T-helper 2 cell treated with Interferon-gamma antibody and Interleukin-4, amounts not matched to agents 5 μg/mL and 100 μg/mL, for 36 hours (primary cell): ENCODE measurements at regions not wholly inside any gene's neighbourhood (a gene's known extent, or its start where the extent isn't known, plus 50 kb on each side); places are given as distances from the start of the nearest gene placed in this dataset.

ENCODE experiments used
- DNase-seq: peaks from one replicate; pipeline ENCODE4 v3.0.0; 2021; ENCODE audit warnings: low spot score
- H3K27ac Mint-ChIP-seq: one replicate; pipeline ENCODE4 v1.8.0; 2021; ENCODE audit warnings: mild to moderate bottlenecking, mixed read lengths
- H3K27me3 Mint-ChIP-seq: one replicate; pipeline ENCODE4 v1.8.0; 2021; ENCODE audit warnings: low read depth, mixed read lengths
- H3K36me3 Mint-ChIP-seq: one replicate; pipeline ENCODE4 v1.8.0; 2021; ENCODE audit warnings: low read depth, mixed read lengths
- H3K4me1 Mint-ChIP-seq: one replicate; pipeline ENCODE4 v1.8.0; 2021; ENCODE audit warnings: low read depth, mixed read lengths
- H3K4me3 Mint-ChIP-seq: one replicate; pipeline ENCODE4 v1.8.0; 2022; ENCODE audit warnings: mild to moderate bottlenecking, moderate library complexity, mixed read lengths
- H3K9me3 Mint-ChIP-seq: one replicate; pipeline ENCODE4 v1.8.0; 2021; ENCODE audit warnings: mixed read lengths

DNA sequence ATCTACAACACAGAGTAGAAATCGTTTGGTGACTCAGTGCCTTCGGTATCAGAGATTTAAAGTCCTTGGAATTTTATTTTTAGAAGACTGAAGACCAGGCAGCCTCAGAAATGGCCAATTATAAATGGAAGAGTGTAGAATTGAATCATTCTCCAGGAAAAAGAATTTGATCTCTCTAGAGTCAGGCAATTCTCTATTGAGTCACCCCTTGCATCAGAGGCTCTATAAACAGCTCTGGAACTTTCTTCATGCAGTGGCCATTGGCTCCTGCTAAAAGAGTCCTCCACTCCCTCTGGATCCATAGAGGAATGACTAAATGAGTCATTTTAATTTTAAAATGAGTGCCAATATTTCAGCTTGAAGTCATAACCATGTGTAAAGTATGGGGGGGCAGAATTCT, 816.2 kb downstream of the TDRD15 start:
- H3K9me3 Mint-ChIP-seq = peaks cover 32% of the 10 kb centered on the region
- no peaks in the 10 kb centered on the region for H3K27me3 Mint-ChIP-seq

GRCh38 chr2:21944536-21944935, 820.8 kb downstream of the TDRD15 start:
- Mint-ChIP-seq H3K27ac (no peak overlapping the region), H3K4me3 (no peak overlapping the region), H3K36me3 (no peaks in the 10 kb centered on the region), H3K27me3 (no peaks in the 10 kb centered on the region), H3K4me1 (no peaks in the 10 kb centered on the region), H3K9me3 (peaks cover 40% of the 10 kb centered on the region)
- DNase-seq = no peak

More for the DNA sequence above, 816.2 kb downstream of the TDRD15 start:
- Mint-ChIP-seq H3K4me1 (no peaks in the 10 kb centered on the region), H3K4me3 (no peak overlapping the region), H3K27ac (no peak overlapping the region), H3K36me3 (no peaks in the 10 kb centered on the region)
- DNase-seq = no peak

- no peak for DNase-seq
- H3K4me3 Mint-ChIP-seq = no peak overlapping the region
- peaks cover 31% of the 10 kb centered on the region for H3K9me3 Mint-ChIP-seq
- H3K4me1 Mint-ChIP-seq = no peaks in the 10 kb centered on the region
- no peaks in the 10 kb centered on the region for H3K36me3 Mint-ChIP-seq
- H3K27me3 Mint-ChIP-seq = no peaks in the 10 kb centered on the region
- H3K27ac Mint-ChIP-seq = no peak overlapping the region
Observed at GRCh38 chr2:21945658-21946057, 821.9 kb downstream of the TDRD15 start.

GRCh38 chr2:21947046-21947445, 823.3 kb downstream of the TDRD15 start:
- H3K4me1 Mint-ChIP-seq = no peaks in the 10 kb centered on the region
- peaks cover 26% of the 10 kb centered on the region for H3K9me3 Mint-ChIP-seq
- DNase-seq = no peak
- H3K4me3 Mint-ChIP-seq = no peak overlapping the region
- no peaks in the 10 kb centered on the region for H3K27me3 Mint-ChIP-seq
- H3K36me3 Mint-ChIP-seq = no peaks in the 10 kb centered on the region
- H3K27ac Mint-ChIP-seq = no peak overlapping the region

DNA sequence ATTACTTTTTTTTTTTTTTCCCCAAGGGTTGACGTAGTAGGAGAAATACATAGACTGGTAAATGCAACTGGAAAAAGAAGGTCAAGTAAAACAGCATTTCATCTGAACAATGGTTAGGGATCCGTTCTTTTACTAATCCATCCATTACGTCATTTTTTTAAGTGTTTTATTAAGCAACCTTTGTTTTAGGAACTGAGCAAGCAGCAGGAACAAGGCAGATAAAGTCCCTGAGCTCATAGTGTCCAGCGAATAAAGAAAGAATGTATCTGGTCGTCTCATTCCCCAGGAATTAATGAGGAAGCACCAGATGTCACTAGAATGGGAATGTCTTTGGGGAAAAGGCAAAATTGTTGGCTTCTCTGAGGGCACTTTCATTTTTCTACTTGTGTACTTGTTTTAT, 842.4 kb downstream of the TDRD15 start:
- no peaks in the 10 kb centered on the region for H3K4me1 Mint-ChIP-seq
- H3K9me3 Mint-ChIP-seq = peaks cover 18% of the 10 kb centered on the region
- H3K36me3 Mint-ChIP-seq = no peaks in the 10 kb centered on the region
- no peak overlapping the region for H3K4me3 Mint-ChIP-seq
- H3K27ac Mint-ChIP-seq = no peak overlapping the region
- no peaks in the 10 kb centered on the region for H3K27me3 Mint-ChIP-seq
- no peak for DNase-seq

GRCh38 chr2:21970971-21971370, 847.2 kb downstream of the TDRD15 start:
- Mint-ChIP-seq H3K9me3 (peaks cover 24% of the 10 kb centered on the region), H3K36me3 (no peaks in the 10 kb centered on the region), H3K27ac (no peak overlapping the region), H3K4me3 (no peak overlapping the region), H3K27me3 (no peaks in the 10 kb centered on the region), H3K4me1 (no peaks in the 10 kb centered on the region)
- DNase-seq = no peak

DNA sequence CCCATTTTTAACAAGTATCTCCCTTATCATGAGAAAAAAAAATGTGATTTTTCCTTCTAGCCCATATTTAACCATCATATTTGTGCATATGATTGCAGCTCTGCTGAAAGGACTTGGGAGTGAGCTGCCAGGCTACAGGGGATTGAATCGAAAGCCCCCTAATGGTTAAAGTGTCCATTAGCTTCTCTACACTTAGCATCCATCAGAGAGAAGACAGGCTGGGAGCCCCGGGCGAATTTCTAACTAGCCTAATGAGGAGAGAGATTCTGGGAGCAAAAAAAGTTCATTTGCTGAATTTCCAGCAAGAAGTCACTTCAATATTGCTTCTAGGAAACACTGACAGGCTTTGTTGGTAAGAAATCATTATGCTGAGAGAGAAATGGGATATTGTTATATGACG, 848.8 kb downstream of the TDRD15 start:
- no peak overlapping the region for H3K27ac Mint-ChIP-seq
- no peaks in the 10 kb centered on the region for H3K27me3 Mint-ChIP-seq
- H3K36me3 Mint-ChIP-seq = no peaks in the 10 kb centered on the region
- H3K4me1 Mint-ChIP-seq = no peaks in the 10 kb centered on the region
- no peak overlapping the region for H3K4me3 Mint-ChIP-seq
- H3K9me3 Mint-ChIP-seq = peaks cover 29% of the 10 kb centered on the region
- DNase-seq = no peak

GRCh38 chr2:21981127-21981526, 857.4 kb downstream of the TDRD15 start:
- no peaks in the 10 kb centered on the region for H3K36me3 Mint-ChIP-seq

GRCh38 chr2:21993002-21993401, 869.2 kb downstream of the TDRD15 start:
- H3K27ac Mint-ChIP-seq = no peak overlapping the region
- H3K4me1 Mint-ChIP-seq = no peaks in the 10 kb centered on the region
- H3K4me3 Mint-ChIP-seq = no peak overlapping the region
- H3K27me3 Mint-ChIP-seq = no peaks in the 10 kb centered on the region
- H3K36me3 Mint-ChIP-seq = no peaks in the 10 kb centered on the region
- peaks cover 41% of the 10 kb centered on the region for H3K9me3 Mint-ChIP-seq
- no peak for DNase-seq

More at GRCh38 chr2:21981127-21981526, 857.4 kb downstream of the TDRD15 start:
- no peaks in the 10 kb centered on the region for H3K27me3 Mint-ChIP-seq
- no peak for DNase-seq
- H3K4me3 Mint-ChIP-seq = no peak overlapping the region
- H3K9me3 Mint-ChIP-seq = peaks cover 48% of the 10 kb centered on the region
- H3K27ac Mint-ChIP-seq = no peak overlapping the region
- H3K4me1 Mint-ChIP-seq = no peaks in the 10 kb centered on the region

DNA sequence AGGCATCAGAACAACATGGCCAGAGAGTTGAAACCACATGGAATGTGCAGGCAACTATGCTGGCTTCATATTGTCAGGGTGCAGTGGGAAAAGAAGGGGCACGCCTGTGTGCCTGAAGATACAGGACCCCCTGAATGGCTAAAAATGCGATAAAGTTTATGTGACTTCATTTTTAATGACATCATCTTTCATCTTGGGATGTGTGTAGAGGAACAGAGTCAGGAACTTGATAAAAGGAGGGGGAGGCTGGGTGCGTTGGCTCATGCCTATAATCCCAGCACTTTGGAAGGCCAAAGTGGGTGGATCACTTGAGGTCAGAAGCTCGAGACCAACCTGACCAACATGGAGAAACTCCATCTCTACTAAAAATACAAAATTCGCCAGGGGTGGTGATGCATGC, 872.6 kb downstream of the TDRD15 start:
- Mint-ChIP-seq H3K27me3 (no peaks in the 10 kb centered on the region), H3K36me3 (no peaks in the 10 kb centered on the region), H3K4me1 (no peaks in the 10 kb centered on the region), H3K4me3 (no peak overlapping the region), H3K27ac (no peak overlapping the region), H3K9me3 (peaks cover 30% of the 10 kb centered on the region)
- no peak for DNase-seq

DNA sequence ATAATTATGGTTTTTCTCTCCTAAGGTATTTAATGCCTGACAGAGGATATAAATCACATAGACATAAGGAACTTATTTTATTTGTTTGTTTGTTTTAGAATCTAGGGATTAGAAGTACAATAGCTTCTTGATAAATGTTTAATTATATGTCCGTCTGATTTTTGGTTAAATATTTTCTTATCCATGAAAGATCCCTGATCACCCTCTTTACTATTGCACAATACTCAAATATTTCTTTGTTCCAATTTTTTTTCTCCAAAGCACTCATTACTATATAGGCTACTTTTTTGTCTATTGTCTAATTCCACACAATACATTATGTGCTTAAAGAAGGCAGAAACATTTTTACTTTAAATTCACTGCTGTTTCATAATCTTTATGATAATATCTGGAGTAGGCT, 875.8 kb downstream of the TDRD15 start:
- H3K36me3 Mint-ChIP-seq = no peaks in the 10 kb centered on the region
- no peak for DNase-seq
- H3K9me3 Mint-ChIP-seq = peaks cover 25% of the 10 kb centered on the region
- H3K27ac Mint-ChIP-seq = no peak overlapping the region
- H3K4me3 Mint-ChIP-seq = no peak overlapping the region
- H3K27me3 Mint-ChIP-seq = no peaks in the 10 kb centered on the region
- H3K4me1 Mint-ChIP-seq = no peaks in the 10 kb centered on the region

GRCh38 chr2:22002066-22002465, 878.3 kb downstream of the TDRD15 start:
- no peak for DNase-seq
- Mint-ChIP-seq H3K36me3 (no peaks in the 10 kb centered on the region), H3K4me1 (no peaks in the 10 kb centered on the region), H3K27ac (no peak overlapping the region), H3K27me3 (no peaks in the 10 kb centered on the region), H3K9me3 (peaks cover 22% of the 10 kb centered on the region), H3K4me3 (no peak overlapping the region)

DNA sequence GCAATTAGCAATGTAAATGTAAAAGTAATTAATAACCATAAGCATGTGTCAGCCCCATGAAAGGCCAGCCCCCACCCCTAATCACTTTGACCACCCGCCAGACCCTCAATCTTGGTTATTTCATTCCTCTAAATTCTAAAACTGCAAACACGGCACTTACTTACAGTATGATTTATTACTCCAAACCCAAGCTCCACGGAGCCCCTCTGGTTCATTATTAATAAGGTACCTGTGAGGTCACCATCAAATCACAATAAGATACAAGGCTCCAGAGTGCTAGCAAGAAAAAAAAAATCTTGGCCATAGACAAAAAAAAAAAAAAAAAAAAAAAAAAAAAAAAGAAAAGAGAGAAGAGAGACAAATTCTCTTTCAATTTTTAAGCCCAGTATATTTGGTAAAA, 879.5 kb downstream of the TDRD15 start:
- DNase-seq = no peak
- H3K27ac Mint-ChIP-seq = no peak overlapping the region
- H3K27me3 Mint-ChIP-seq = no peaks in the 10 kb centered on the region
- no peaks in the 10 kb centered on the region for H3K36me3 Mint-ChIP-seq
- no peaks in the 10 kb centered on the region for H3K4me1 Mint-ChIP-seq
- no peak overlapping the region for H3K4me3 Mint-ChIP-seq
- peaks cover 20% of the 10 kb centered on the region for H3K9me3 Mint-ChIP-seq

DNA sequence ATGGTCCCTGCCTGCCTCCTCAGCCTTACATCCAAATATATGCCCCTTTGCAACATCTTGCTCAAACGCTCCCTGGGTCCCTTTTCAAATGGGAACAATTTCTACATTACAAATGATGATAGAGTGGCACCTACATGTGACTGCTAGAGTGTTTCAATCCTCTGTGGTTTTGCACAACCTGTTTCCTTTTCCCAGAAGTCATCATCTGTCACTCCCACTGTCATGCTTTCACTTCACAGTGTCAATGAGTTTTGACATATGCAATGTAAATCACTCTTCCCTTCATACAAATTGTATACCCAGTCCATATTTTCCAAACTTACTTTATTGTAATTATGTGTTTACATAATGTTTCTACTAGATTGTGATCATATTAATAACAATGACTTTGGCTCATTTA, 887.3 kb downstream of the TDRD15 start:
- Mint-ChIP-seq H3K4me3 (no peak overlapping the region), H3K4me1 (no peaks in the 10 kb centered on the region), H3K27ac (no peak overlapping the region), H3K9me3 (peaks cover 49% of the 10 kb centered on the region), H3K36me3 (no peaks in the 10 kb centered on the region), H3K27me3 (no peaks in the 10 kb centered on the region)
- DNase-seq = no peak

- no peaks in the 10 kb centered on the region for H3K36me3 Mint-ChIP-seq
- H3K27me3 Mint-ChIP-seq = no peaks in the 10 kb centered on the region
- peaks cover 21% of the 10 kb centered on the region for H3K9me3 Mint-ChIP-seq
- no peaks in the 10 kb centered on the region for H3K4me1 Mint-ChIP-seq
- no peak for DNase-seq
- H3K4me3 Mint-ChIP-seq = no peak overlapping the region
- H3K27ac Mint-ChIP-seq = no peak overlapping the region
Observed at GRCh38 chr2:22020091-22020742, 896.4 kb downstream of the TDRD15 start.
